CD14-positive monocyte (primary cell): ENCODE measurements at regions not wholly inside any gene's neighbourhood (a gene's known extent, or its start where the extent isn't known, plus 50 kb on each side); places are given as distances from the start of the nearest gene placed in this dataset.

ENCODE experiments used
- DNase-seq, 3 donors: peaks; one replicate each; pipeline ENCODE4 v3.0.0-alpha.2; 2011 to 2022
- H2AFZ ChIP-seq: 2 replicates; pipeline ENCODE4 v1.6.0; 2012; ENCODE audit warnings: mild to moderate bottlenecking, low read depth, low read length, inconsistent platforms; ENCODE audit not compliant: insufficient read depth, poor library complexity, severe bottlenecking
- H3K27ac ChIP-seq, 2 donors: 1 replicate in 1 of 2; 2 replicates in 1 of 2; pipeline ENCODE4 v1.5.1; 2012 to 2013; ENCODE audit warnings: low read length in 2 of 2, control low read depth in 1 of 2, inconsistent platforms in 1 of 2, low read depth in 1 of 2, mild to moderate bottlenecking in 1 of 2
- H3K27me3 ChIP-seq, 2 donors: one replicate each; pipeline versions ENCODE4 v1.6.0 to v1.6.1; 2011 to 2013; ENCODE audit warnings: low read length in 2 of 2; ENCODE audit not compliant: control insufficient read depth in 2 of 2, insufficient read depth in 2 of 2
- H3K36me3 ChIP-seq, 2 donors: replicated peaks in 1 of 2; 1 replicate in 1 of 2; 2 replicates in 1 of 2; pipeline versions ENCODE4 v1.5.1 to v1.6.1; 2012 to 2013; ENCODE audit warnings: low read length in 2 of 2, control low read depth in 1 of 2, inconsistent platforms in 1 of 2, mild to moderate bottlenecking in 1 of 2; ENCODE audit not compliant: insufficient read depth in 2 of 2, control insufficient read depth in 1 of 2
- H3K4me1 ChIP-seq, 2 donors: 1 replicate in 1 of 2; 2 replicates in 1 of 2; pipeline versions ENCODE4 v1.5.1 to v1.6.1; 2012 to 2013; ENCODE audit warnings: low read length in 2 of 2, control low read depth in 1 of 2, inconsistent platforms in 1 of 2, mild to moderate bottlenecking in 1 of 2, moderate library complexity in 1 of 2; ENCODE audit not compliant: insufficient read depth in 2 of 2, control insufficient read depth in 1 of 2
- H3K4me2 ChIP-seq: replicated peaks from 2 replicates; pipeline ENCODE3; 2012; ENCODE audit warnings: low read length, moderate library complexity, mild to moderate bottlenecking; ENCODE audit not compliant: poor library complexity, severe bottlenecking; ENCODE audit errors: extremely low read depth
- H3K4me3 ChIP-seq, 3 experiments: fragments of 200-600 bp in 1 of 3; sonication (generic) in 1 of 3; replicated peaks in 1 of 3; 1 replicate in 2 of 3; 2 replicates in 1 of 3; pipeline ENCODE4 v1.5.1; 2011 to 2013; ENCODE audit warnings: low read length in 3 of 3, mild to moderate bottlenecking in 3 of 3, control low read depth in 2 of 3, low read depth in 2 of 3, inconsistent platforms in 1 of 3, moderate library complexity in 1 of 3
- H3K79me2 ChIP-seq: 2 replicates; pipeline ENCODE4 v1.6.0; 2012; ENCODE audit warnings: mild to moderate bottlenecking, control low read depth, inconsistent platforms, low read length, moderate library complexity; ENCODE audit not compliant: insufficient read depth
- H3K9ac ChIP-seq: 2 replicates; pipeline ENCODE4 v1.6.0; 2017; ENCODE audit warnings: low read length, mild to moderate bottlenecking; ENCODE audit not compliant: insufficient read depth, poor library complexity, severe bottlenecking
- H3K9me3 ChIP-seq, 2 donors: replicated peaks in 1 of 2; 1 replicate in 1 of 2; 2 replicates in 1 of 2; pipeline versions ENCODE4 v1.5.1 to v1.6.1; 2012 to 2013; ENCODE audit warnings: low read length in 2 of 2, control low read depth in 1 of 2; ENCODE audit not compliant: control insufficient read depth in 1 of 2, insufficient read depth in 1 of 2
- H4K20me1 ChIP-seq: 2 replicates; pipeline ENCODE4 v1.6.0; 2012; ENCODE audit warnings: mild to moderate bottlenecking, low read length, control low read depth, moderate library complexity; ENCODE audit not compliant: insufficient read depth
- H3K27ac Mint-ChIP-seq, 7 donors: one replicate each; pipeline ENCODE4 v1.8.0; 2020; ENCODE audit warnings: mild to moderate bottlenecking in 7 of 7, mixed read lengths in 7 of 7, moderate library complexity in 6 of 7, inconsistent platforms in 2 of 7
- H3K27me3 Mint-ChIP-seq, 3 donors: one replicate each; pipeline ENCODE4 v1.8.0; 2021 to 2022; ENCODE audit warnings: low read depth in 3 of 3, mild to moderate bottlenecking in 3 of 3, mixed read lengths in 3 of 3, moderate library complexity in 3 of 3, inconsistent platforms in 1 of 3
- H3K36me3 Mint-ChIP-seq, 2 donors: one replicate each; pipeline ENCODE4 v1.8.0; 2020; ENCODE audit warnings: mixed read lengths in 2 of 2, inconsistent platforms in 1 of 2, mild to moderate bottlenecking in 1 of 2
- H3K4me1 Mint-ChIP-seq: one replicate; pipeline ENCODE4 v1.8.0; 2020; ENCODE audit warnings: mild to moderate bottlenecking, mixed read lengths
- H3K4me3 Mint-ChIP-seq, 2 donors: one replicate each; pipeline ENCODE4 v1.8.0; 2020; ENCODE audit warnings: mild to moderate bottlenecking in 2 of 2, mixed read lengths in 2 of 2, moderate library complexity in 1 of 2
- H3K9me3 Mint-ChIP-seq, 7 donors: one replicate each; pipeline ENCODE4 v1.8.0; 2020 to 2022; ENCODE audit warnings: mixed read lengths in 7 of 7, mild to moderate bottlenecking in 6 of 7, moderate library complexity in 6 of 7, inconsistent platforms in 2 of 7
- CTCF ChIP-seq: fragments of 200-600 bp; IDR thresholded peaks from one replicate; pipeline ENCODE4 v1.8.0; 2022; ENCODE audit warnings: antibody characterized with exemption, mild to moderate bottlenecking
- WGBS: methylation state at CpG from one replicate; pipeline ENCODE4 v1.1.5; 2013; ENCODE audit warnings: missing lambda C conversion rate; ENCODE audit not compliant: insufficient coverage; 5-methylcytosine and 5-hydroxymethylcytosine counted together
- intact Hi-C, 2 donors: fragments of 100-400 bp; cut with micrococcal nuclease; formaldehyde crosslinking; loops; one replicate each; pipeline versions ENCODE4 v1.15.0 to v1.15.1; 2023

- H3K4me1 ChIP-seq = no peaks in the 10 kb centered on the region
- no peaks in the 10 kb centered on the region for H4K20me1 ChIP-seq
- H3K9ac ChIP-seq = no peak overlapping the region
- no peak overlapping the region for H3K4me2 ChIP-seq
- H3K36me3 ChIP-seq = no peaks in the 10 kb centered on the region
- H3K9me3 Mint-ChIP-seq = peaks cover 0 to 3% (median 0%) of the 10 kb centered on the region in 7 donors
- no peaks in the 10 kb centered on the region for H3K27me3 ChIP-seq
- H3K27ac ChIP-seq = no peak overlapping the region
- TF ChIP-seq CTCF = no peak
- H3K4me1 Mint-ChIP-seq = no peaks in the 10 kb centered on the region
- no peaks in the 10 kb centered on the region for H3K27me3 Mint-ChIP-seq
- no peak overlapping the region for H3K27ac Mint-ChIP-seq
- H3K4me3 ChIP-seq = no peak overlapping the region
- no peaks in the 10 kb centered on the region for H3K9me3 ChIP-seq
- DNase-seq = no peak
- no peaks in the 10 kb centered on the region for H3K36me3 Mint-ChIP-seq
- H2AFZ ChIP-seq = no peak overlapping the region
- H3K4me3 Mint-ChIP-seq = no peak overlapping the region
- no CpG with 5 or more reads among the region's 4 CpGs for WGBS
- intact Hi-C loops = no loop called here
- H3K79me2 ChIP-seq = no peaks in the 10 kb centered on the region
Measured at GRCh38 chr9:116070256-116070914, 83.2 kb upstream of the PAPPA start.

GRCh38 chr9:116072046-116072445 lies 81.5 kb upstream of the PAPPA start:
- Histone ChIP-seq H2AFZ (no peak overlapping the region), H3K4me1 (no peaks in the 10 kb centered on the region), H3K4me2 (no peak overlapping the region), H3K9ac (no peak overlapping the region), H3K79me2 (no peaks in the 10 kb centered on the region), H3K9me3 (no peaks in the 10 kb centered on the region), H4K20me1 (no peaks in the 10 kb centered on the region), H3K27me3 (no peaks in the 10 kb centered on the region), H3K4me3 (no peak overlapping the region), H3K36me3 (no peaks in the 10 kb centered on the region), H3K27ac (no peak overlapping the region)
- H3K9me3 Mint-ChIP-seq = peaks cover 0 to 2% (median 0%) of the 10 kb centered on the region in 7 donors
- no peaks in the 10 kb centered on the region for H3K27me3 Mint-ChIP-seq
- intact Hi-C loops = no loop called here
- H3K4me1 Mint-ChIP-seq = no peaks in the 10 kb centered on the region
- H3K4me3 Mint-ChIP-seq = no peak overlapping the region
- DNase-seq = no peak
- TF ChIP-seq CTCF = no peak
- no CpG with 5 or more reads among the region's 2 CpGs for WGBS
- H3K36me3 Mint-ChIP-seq = no peaks in the 10 kb centered on the region
- no peak overlapping the region for H3K27ac Mint-ChIP-seq
